MCF 10A (cell line): ENCODE measurements at regions not wholly inside any gene's neighbourhood (a gene's known extent, or its start where the extent isn't known, plus 50 kb on each side); places are given as distances from the start of the nearest gene placed in this dataset.

Experiments used
- BruUV-seq: library from RNA; stranded (reverse); fragments of 400-500 nt; replicated peaks from 2 replicates; lab custom pipeline; 2021; lab: Mats Ljungman, UMichigan
- CTCF ChIA-PET: fragments of 300-600 bp; sonication (Branson Sonifier 250); formaldehyde crosslinking; extraction: SDS; loops from one replicate; lab custom pipeline; 2021; ENCODE audit warnings: antibody characterized with exemption, inconsistent platforms; lab: Yijun Ruan, JAX
- POLR2A ChIA-PET: fragments of 300-600, 350-650 bp; sonication (Branson Sonifier 250); formaldehyde crosslinking; extraction: SDS; loops from one replicate; lab custom pipeline; 2020; ENCODE audit warnings: antibody characterized with exemption, inconsistent platforms; lab: Yijun Ruan, JAX
- DNase-seq: peaks from one replicate; pipeline ENCODE4 v3.0.0-alpha.2; 2018; ENCODE audit not compliant: unreplicated experiment
- H3K27ac Mint-ChIP-seq: one replicate; pipeline ENCODE4 v1.8.0; 2022; ENCODE audit warnings: mild to moderate bottlenecking, low read depth, mixed read lengths; ENCODE audit not compliant: unreplicated experiment
- H3K27me3 Mint-ChIP-seq: one replicate; pipeline ENCODE4 v1.8.0; 2022; ENCODE audit warnings: mixed read lengths; ENCODE audit not compliant: insufficient read depth, unreplicated experiment
- H3K36me3 Mint-ChIP-seq: one replicate; pipeline ENCODE4 v1.8.0; 2022; ENCODE audit warnings: mild to moderate bottlenecking, moderate library complexity, mixed read lengths; ENCODE audit not compliant: insufficient read depth, unreplicated experiment
- H3K4me1 Mint-ChIP-seq: one replicate; pipeline ENCODE4 v1.8.0; 2022; ENCODE audit warnings: mixed read lengths; ENCODE audit not compliant: insufficient read depth, unreplicated experiment
- H3K4me3 Mint-ChIP-seq: one replicate; pipeline ENCODE4 v1.8.0; 2022; ENCODE audit warnings: mild to moderate bottlenecking, moderate library complexity, mixed read lengths; ENCODE audit not compliant: unreplicated experiment
- H3K9me3 Mint-ChIP-seq: one replicate; pipeline ENCODE4 v1.8.0; 2022; ENCODE audit warnings: mixed read lengths; ENCODE audit not compliant: unreplicated experiment
- CTCF ChIP-seq: fragments of 200-600 bp; IDR thresholded peaks from one replicate; pipeline ENCODE4 v1.8.0; 2022; ENCODE audit warnings: antibody characterized with exemption, mild to moderate bottlenecking; ENCODE audit not compliant: unreplicated experiment
- intact Hi-C: fragments of 100-400 bp; cut with micrococcal nuclease; formaldehyde crosslinking; loops from 2 replicates; pipeline ENCODE4 v1.14.1; 2022

GRCh38 chr3:162558016-162558415 is 1061.4 kb downstream of the OTOL1 start:
- no peak for DNase-seq
- ChIA-PET POLR2A (no interaction called here), CTCF (no interaction called here)
- Mint-ChIP-seq H3K27me3 (no peaks in the 10 kb centered on the region), H3K27ac (no peak overlapping the region), H3K4me3 (no peak overlapping the region), H3K36me3 (no peaks in the 10 kb centered on the region), H3K9me3 (no peaks in the 10 kb centered on the region), H3K4me1 (no peaks in the 10 kb centered on the region)
- no peak for TF ChIP-seq CTCF
- intact Hi-C loops: no loop called here
- BruUV-seq: no TSS peak

- Mint-ChIP-seq H3K27me3 (no peaks in the 10 kb centered on the region), H3K27ac (no peak overlapping the region), H3K9me3 (no peaks in the 10 kb centered on the region), H3K4me1 (peaks cover 5% of the 10 kb centered on the region), H3K36me3 (no peaks in the 10 kb centered on the region), H3K4me3 (no peak overlapping the region)
- ChIA-PET POLR2A (no interaction called here), CTCF (no interaction called here)
- DNase-seq: no peak
- BruUV-seq: no TSS peak
- no peak for TF ChIP-seq CTCF
- intact Hi-C loops: no loop called here
Measured at GRCh38 chr3:162568706-162569105, 1072.1 kb downstream of the OTOL1 start.

- intact Hi-C loops: no loop called here
- no TSS peak for BruUV-seq
- H3K4me3 Mint-ChIP-seq: no peak overlapping the region
- TF ChIP-seq CTCF: no peak
- no peak for DNase-seq
- no peaks in the 10 kb centered on the region for H3K27me3 Mint-ChIP-seq
- no peaks in the 10 kb centered on the region for H3K36me3 Mint-ChIP-seq
- H3K9me3 Mint-ChIP-seq: no peaks in the 10 kb centered on the region
- H3K27ac Mint-ChIP-seq: no peak overlapping the region
- ChIA-PET POLR2A (no interaction called here), CTCF (no interaction called here)
- H3K4me1 Mint-ChIP-seq: peaks cover 5% of the 10 kb centered on the region
Measured at GRCh38 chr3:162569314-162569713, 1072.7 kb downstream of the OTOL1 start.

GRCh38 chr3:162584986-162585385 is 1088.4 kb downstream of the OTOL1 start:
- TF ChIP-seq CTCF: no peak
- Mint-ChIP-seq H3K4me3 (no peak overlapping the region), H3K27ac (no peak overlapping the region), H3K4me1 (peaks cover 6% of the 10 kb centered on the region), H3K36me3 (no peaks in the 10 kb centered on the region), H3K27me3 (no peaks in the 10 kb centered on the region), H3K9me3 (no peaks in the 10 kb centered on the region)
- no peak for DNase-seq
- no TSS peak for BruUV-seq
- POLR2A ChIA-PET: interaction anchor here (0.7 kb wide), 1 partner anchor 181 kb away, joined by 3 read pairs; no protein-coding TSS in a partner anchor
- intact Hi-C loops: no loop called here
- CTCF ChIA-PET: no interaction called here
